ENCODE measurements at regions not wholly inside any gene's neighbourhood (a gene's known extent, or its start where the extent isn't known, plus 50 kb on each side); places are given as distances from the start of the nearest gene placed in this dataset.

GRCh38 chrX:1874416-1874815, 259.6 kb downstream of the ASMT start:
- CTCF ChIA-PET (ENCODE audit: low intra/inter-chr PET ratio, low total read pairs), result no interaction called here
- Histone ChIP-seq H3K4me2 (ENCODE audit: low read depth, low read length) (no peak overlapping the region), H3K79me2 (ENCODE audit: insufficient read depth, low read length) (no peaks in the 10 kb centered on the region), H3K27me3 (ENCODE audit: control insufficient read depth in 1 of 2, insufficient read depth in 2 of 2, low read length in 2 of 2) (no peaks in the 10 kb centered on the region), H3K27ac (ENCODE audit: extremely low read length, insufficient read depth, low read length) (no peak overlapping the region), H2AFZ (ENCODE audit: low read length) (no peak overlapping the region), H4K20me1 (ENCODE audit: insufficient read depth, low read length) (no peaks in the 10 kb centered on the region), H3K9ac (ENCODE audit: insufficient read depth, low read depth, low read length) (no peak overlapping the region), H3K4me1 (ENCODE audit: insufficient read depth, low read length) (no peaks in the 10 kb centered on the region), H3K36me3 (replicated peaks in 1 of 2; ENCODE audit: control insufficient read depth in 1 of 2, insufficient read depth in 2 of 2, low read length in 2 of 2) (no peaks in the 10 kb centered on the region), H3K4me3 (replicated peaks in 1 of 3; ENCODE audit: insufficient read depth in 1 of 3, low read depth in 2 of 3, low read length in 3 of 3) (no peak overlapping the region), H3K9me3 (ENCODE audit: low read length) (no peaks in the 10 kb centered on the region)
- POLR2A ChIA-PET, result no interaction called here
- ATAC-seq (no peak), FAIRE-seq (no peak), DNase-seq (ENCODE audit: low spot score) (no peak)
- TF ChIP-seq ATF2 (CRISPR knock-in tag; IDR thresholded peaks at IDR 0.05) (no peak), SPEN (CRISPR knock-in tag; IDR thresholded peaks at IDR 0.05; ENCODE audit: low read depth) (no peak), ZNF441 (CRISPR knock-in tag; IDR thresholded peaks at IDR 0.05; ENCODE audit: borderline replicate concordance) (no peak), POLR2AphosphoS2 (IDR thresholded peaks at IDR 0.05; ENCODE audit: low read depth, low read length) (no peak), ZNF768 (CRISPR knock-in tag; IDR thresholded peaks at IDR 0.05) (no peak), ATF6 (CRISPR knock-in tag; conservative IDR thresholded peaks at IDR 0.05) (no peak)
- TF ChIP-seq, protein P1, sequence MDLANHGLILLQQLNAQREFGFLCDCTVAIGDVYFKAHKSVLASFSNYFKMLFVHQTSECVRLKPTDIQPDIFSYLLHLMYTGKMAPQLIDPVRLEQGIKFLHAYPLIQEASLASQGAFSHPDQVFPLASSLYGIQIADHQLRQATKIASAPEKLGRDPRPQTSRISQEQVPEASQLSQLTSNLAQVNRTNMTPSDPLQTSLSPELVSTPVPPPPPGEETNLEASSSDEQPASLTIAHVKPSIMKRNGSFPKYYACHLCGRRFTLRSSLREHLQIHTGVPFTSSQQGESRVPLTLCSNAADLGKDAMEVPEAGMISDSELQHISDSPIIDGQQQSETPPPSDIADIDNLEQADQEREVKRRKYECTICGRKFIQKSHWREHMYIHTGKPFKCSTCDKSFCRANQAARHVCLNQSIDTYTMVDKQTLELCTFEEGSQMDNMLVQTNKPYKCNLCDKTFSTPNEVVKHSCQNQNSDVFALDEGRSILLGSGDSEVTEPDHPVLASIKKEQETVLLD (CRISPR knock-in tag; IDR thresholded peaks at IDR 0.05; ENCODE audit: low read depth), result no peak
- TF ChIP-seq, protein P2, sequence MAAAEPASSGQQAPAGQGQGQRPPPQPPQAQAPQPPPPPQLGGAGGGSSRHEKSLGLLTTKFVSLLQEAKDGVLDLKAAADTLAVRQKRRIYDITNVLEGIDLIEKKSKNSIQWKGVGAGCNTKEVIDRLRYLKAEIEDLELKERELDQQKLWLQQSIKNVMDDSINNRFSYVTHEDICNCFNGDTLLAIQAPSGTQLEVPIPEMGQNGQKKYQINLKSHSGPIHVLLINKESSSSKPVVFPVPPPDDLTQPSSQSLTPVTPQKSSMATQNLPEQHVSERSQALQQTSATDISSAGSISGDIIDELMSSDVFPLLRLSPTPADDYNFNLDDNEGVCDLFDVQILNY (CRISPR knock-in tag; conservative IDR thresholded peaks at IDR 0.05), result no peak
- TF ChIP-seq, protein P3, sequence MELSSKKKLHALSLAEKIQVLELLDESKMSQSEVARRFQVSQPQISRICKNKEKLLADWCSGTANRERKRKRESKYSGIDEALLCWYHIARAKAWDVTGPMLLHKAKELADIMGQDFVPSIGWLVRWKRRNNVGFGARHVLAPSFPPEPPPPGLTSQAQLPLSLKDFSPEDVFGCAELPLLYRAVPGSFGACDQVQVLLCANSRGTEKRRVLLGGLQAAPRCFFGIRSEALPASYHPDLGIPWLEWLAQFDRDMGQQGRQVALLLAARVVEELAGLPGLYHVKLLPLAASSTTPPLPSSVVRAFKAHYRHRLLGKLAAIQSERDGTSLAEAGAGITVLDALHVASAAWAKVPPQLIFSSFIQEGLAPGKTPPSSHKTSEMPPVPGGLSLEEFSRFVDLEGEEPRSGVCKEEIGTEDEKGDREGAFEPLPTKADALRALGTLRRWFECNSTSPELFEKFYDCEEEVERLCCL (CRISPR knock-in tag; IDR thresholded peaks at IDR 0.05; ENCODE audit: borderline replicate concordance), result no peak
- in situ Hi-C loops (cut with HindIII; ENCODE audit: extremely low pct_ligation_motif_present, low pct_unique_long_range_greater_than_20kb) (no loop called here), intact Hi-C loops (cut with micrococcal nuclease; ENCODE audit: unreplicated experiment) (no loop called here)
- BruUV-seq (replicated peaks), result no TSS peak
- 4% methylated on average over 3 of the region's 6 CpGs for WGBS (ENCODE audit: low lambda C conversion rate)

All from HepG2 (cell line).